Neuronal stem cell (in vitro differentiated cells): ENCODE measurements at regions not wholly inside any gene's neighbourhood (a gene's known extent, or its start where the extent isn't known, plus 50 kb on each side); places are given as distances from the start of the nearest gene placed in this dataset.
"Not testable (repeated sequence)": the region's sequence is repeated elsewhere in the genome, so short reads cannot be mapped to it uniquely, and the experiment has no call there.

Experiments
- DNase-seq: peaks from one replicate; pipeline ENCODE4 v3.0.0-alpha.2; 2013; ENCODE audit warnings: low spot score
- H2AFZ ChIP-seq: one replicate; pipeline ENCODE4 v1.6.1; 2013; ENCODE audit warnings: mild to moderate bottlenecking, low read length, inconsistent platforms
- H2AK5ac ChIP-seq: 2 replicates; pipeline ENCODE4 v1.6.1; 2013; ENCODE audit warnings: low read depth, mild to moderate bottlenecking, inconsistent platforms, low read length, moderate library complexity, mixed read lengths
- H2BK120ac ChIP-seq: 2 replicates; pipeline ENCODE4 v1.6.1; 2013; ENCODE audit warnings: low read depth, mild to moderate bottlenecking, inconsistent platforms, low read length, moderate library complexity, mixed read lengths
- H2BK12ac ChIP-seq: one replicate; pipeline ENCODE4 v1.6.1; 2013; ENCODE audit warnings: low read length, inconsistent platforms
- H2BK15ac ChIP-seq: 2 replicates; pipeline ENCODE4 v1.6.1; 2013; ENCODE audit warnings: mild to moderate bottlenecking, low read length, inconsistent platforms, mixed read lengths
- H2BK5ac ChIP-seq: one replicate; pipeline ENCODE4 v1.6.1; 2013; ENCODE audit warnings: inconsistent platforms, mild to moderate bottlenecking, low read length, moderate library complexity
- H3K14ac ChIP-seq: one replicate; pipeline ENCODE4 v1.6.1; 2013; ENCODE audit warnings: low read length, inconsistent platforms
- H3K18ac ChIP-seq: 2 replicates; pipeline ENCODE4 v1.6.1; 2013; ENCODE audit warnings: low read length, inconsistent platforms
- H3K23ac ChIP-seq: 2 replicates; pipeline ENCODE4 v1.6.1; 2013; ENCODE audit warnings: low read depth, mild to moderate bottlenecking, mixed read lengths, low read length, inconsistent platforms; ENCODE audit not compliant: poor library complexity
- H3K27ac ChIP-seq: replicated peaks from 3 replicates; pipeline ENCODE4 v1.5.1; 2013; ENCODE audit warnings: low read length, inconsistent platforms
- H3K27me3 ChIP-seq, 3 experiments: 2 replicates each; pipeline ENCODE4 v1.6.1; 2013; ENCODE audit warnings: low read length in 3 of 3, mild to moderate bottlenecking in 2 of 3, inconsistent platforms in 1 of 3, low read depth in 1 of 3, mixed read lengths in 1 of 3, moderate library complexity in 1 of 3; ENCODE audit not compliant: control insufficient read depth in 3 of 3, insufficient read depth in 3 of 3
- H3K36me3 ChIP-seq, 2 donors: replicated peaks in 1 of 2; 2 replicates each; pipeline ENCODE4 v1.6.1; 2013; ENCODE audit warnings: low read length in 2 of 2; ENCODE audit not compliant: control insufficient read depth in 2 of 2, insufficient read depth in 2 of 2
- H3K4ac ChIP-seq: 2 replicates; pipeline ENCODE4 v1.6.1; 2013; ENCODE audit warnings: inconsistent platforms, mild to moderate bottlenecking, low read length, moderate library complexity
- H3K4me1 ChIP-seq, 2 donors: 1 replicate in 1 of 2; 2 replicates in 1 of 2; pipeline ENCODE4 v1.6.1; 2013; ENCODE audit warnings: low read length in 2 of 2, low read depth in 1 of 2; ENCODE audit not compliant: control insufficient read depth in 2 of 2, insufficient read depth in 1 of 2
- H3K4me2 ChIP-seq: one replicate; pipeline ENCODE4 v1.6.1; 2013; ENCODE audit warnings: mild to moderate bottlenecking, low read length, inconsistent platforms; ENCODE audit not compliant: insufficient read depth, poor library complexity, severe bottlenecking
- H3K4me3 ChIP-seq, 2 donors: 2 replicates each; pipeline ENCODE4 v1.5.1; 2013; ENCODE audit warnings: low read length in 2 of 2, mild to moderate bottlenecking in 2 of 2, inconsistent platforms in 1 of 2, moderate library complexity in 1 of 2
- H3K79me1 ChIP-seq: one replicate; pipeline ENCODE4 v1.6.1; 2013; ENCODE audit warnings: low read depth, mild to moderate bottlenecking, inconsistent platforms, low read length, moderate library complexity
- H3K9ac ChIP-seq: one replicate; pipeline ENCODE4 v1.6.1; 2013; ENCODE audit warnings: mild to moderate bottlenecking, low read depth, low read length, inconsistent platforms; ENCODE audit not compliant: poor library complexity
- H3K9me3 ChIP-seq, 2 donors: replicated peaks in 1 of 2; 2 replicates each; pipeline versions ENCODE3 to v1.6.1; 2013; ENCODE audit warnings: low read length in 2 of 2, mild to moderate bottlenecking in 2 of 2, inconsistent platforms in 1 of 2, low read depth in 1 of 2, mixed read lengths in 1 of 2, moderate library complexity in 1 of 2; ENCODE audit not compliant: control insufficient read depth in 2 of 2, insufficient read depth in 1 of 2
- H4K8ac ChIP-seq: one replicate; pipeline ENCODE4 v1.6.1; 2013; ENCODE audit warnings: low read depth, mild to moderate bottlenecking, inconsistent platforms, low read length, moderate library complexity
- H4K91ac ChIP-seq: one replicate; pipeline ENCODE4 v1.6.1; 2013; ENCODE audit warnings: low read length, low read depth, mild to moderate bottlenecking, inconsistent platforms; ENCODE audit not compliant: poor library complexity
- WGBS, 2 donors: extraction: QIAGEN DNeasy Blood & Tissue Kit; methylation state at CpG; one replicate each; pipeline ENCODE4 v1.1.7; 2013; ENCODE audit warnings: missing lambda C conversion rate in 2 of 2, mixed read lengths in 1 of 2; ENCODE audit not compliant: insufficient read length in 2 of 2, insufficient replicate concordance in 1 of 2; ENCODE audit errors: extremely low coverage in 2 of 2; 5-methylcytosine and 5-hydroxymethylcytosine counted together

- not testable (repeated sequence) for H3K4ac ChIP-seq, DNase-seq, H2AFZ ChIP-seq, H3K27me3 ChIP-seq, H3K4me1 ChIP-seq, H3K18ac ChIP-seq, H2BK120ac ChIP-seq, H2AK5ac ChIP-seq, H2BK5ac ChIP-seq, H3K4me2 ChIP-seq, H3K23ac ChIP-seq, H2BK12ac ChIP-seq, H3K79me1 ChIP-seq, H4K91ac ChIP-seq, H3K9me3 ChIP-seq, H3K27ac ChIP-seq, H2BK15ac ChIP-seq, H3K36me3 ChIP-seq, H3K14ac ChIP-seq
- Histone ChIP-seq H4K8ac (peak overlapping the region; percentile 7), H3K9ac (peak overlapping the region; percentile 32), H3K4me3 (peak overlapping the region in 1 of 2 donors; percentile 54)
- no CpG with 5 or more reads among the region's 9 CpGs for WGBS, 2 donors
Measured at GRCh38 chr6:26830992-26831391, 171.4 kb upstream of the ZNF322 start.

GRCh38 chr6:26835707-26836106 lies 176.2 kb upstream of the ZNF322 start:
- H3K4me2 ChIP-seq, H3K36me3 ChIP-seq, H3K79me1 ChIP-seq, H3K18ac ChIP-seq, H3K4me3 ChIP-seq, H3K9ac ChIP-seq, H3K4me1 ChIP-seq, H4K8ac ChIP-seq, H3K23ac ChIP-seq, H2BK15ac ChIP-seq, H2BK120ac ChIP-seq, H2AFZ ChIP-seq, DNase-seq, H4K91ac ChIP-seq, H3K9me3 ChIP-seq, H3K14ac ChIP-seq, H2BK12ac ChIP-seq, H3K27ac ChIP-seq, H3K27me3 ChIP-seq, H2BK5ac ChIP-seq, H3K4ac ChIP-seq, H2AK5ac ChIP-seq: not testable (repeated sequence)
- WGBS, 2 donors, result no CpG with 5 or more reads among the region's 5 CpGs

GRCh38 chr6:26836657-26837056 lies 177.1 kb upstream of the ZNF322 start:
- H2BK12ac ChIP-seq, H2AFZ ChIP-seq, H2BK15ac ChIP-seq, H3K4me3 ChIP-seq, H3K23ac ChIP-seq, H3K27ac ChIP-seq, H2BK5ac ChIP-seq, H3K9me3 ChIP-seq, H4K8ac ChIP-seq, DNase-seq, H3K79me1 ChIP-seq, H3K14ac ChIP-seq, H2BK120ac ChIP-seq, H4K91ac ChIP-seq, H3K36me3 ChIP-seq, H2AK5ac ChIP-seq, H3K18ac ChIP-seq, H3K4me1 ChIP-seq, H3K4me2 ChIP-seq, H3K27me3 ChIP-seq, H3K4ac ChIP-seq, H3K9ac ChIP-seq: not testable (repeated sequence)

- not testable (repeated sequence) for H2AFZ ChIP-seq, H3K23ac ChIP-seq, H3K4me2 ChIP-seq, H3K4ac ChIP-seq, H3K27me3 ChIP-seq, H4K8ac ChIP-seq, H3K79me1 ChIP-seq, H3K18ac ChIP-seq, H4K91ac ChIP-seq, H3K14ac ChIP-seq, H3K27ac ChIP-seq, H2AK5ac ChIP-seq, H3K4me3 ChIP-seq, DNase-seq, H3K9me3 ChIP-seq, H2BK12ac ChIP-seq, H2BK5ac ChIP-seq, H2BK15ac ChIP-seq, H3K4me1 ChIP-seq, H3K36me3 ChIP-seq, H2BK120ac ChIP-seq, H3K9ac ChIP-seq
- no CpG with 5 or more reads among the region's 2 CpGs for WGBS, 2 donors
Measured at GRCh38 chr6:26844823-26845222, 185.3 kb upstream of the ZNF322 start.
